Activated T-cell treated with anti-CD3 and anti-CD28 coated beads, Interleukin-2, amount 50 U/mL, for 48 hours (primary cell): ENCODE measurements at regions not wholly inside any gene's neighbourhood (a gene's known extent, or its start where the extent isn't known, plus 50 kb on each side); places are given as distances from the start of the nearest gene placed in this dataset.

Source experiments
- DNase-seq, 2 experiments: peaks; one replicate each; pipeline ENCODE4 v3.0.0-alpha.2; 2020

DNA sequence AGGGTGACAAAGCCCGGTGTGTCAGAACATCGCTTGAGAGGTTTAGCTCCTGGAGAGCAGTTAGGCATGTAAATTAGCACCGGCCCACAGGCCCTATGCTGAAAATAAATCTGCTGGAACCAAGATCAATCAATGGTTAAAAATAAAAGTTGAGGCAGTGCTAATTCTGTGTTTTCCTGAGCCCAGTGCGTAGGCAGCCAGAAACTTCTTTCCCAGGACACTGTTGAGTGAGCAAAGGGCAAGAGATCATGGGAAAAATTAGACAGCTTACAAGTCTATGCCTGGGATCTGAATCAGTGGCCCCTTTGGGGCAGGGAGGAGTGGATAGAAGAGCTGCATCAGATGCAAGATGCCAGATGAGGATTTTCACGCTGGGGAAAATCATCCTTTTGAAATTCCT lies 539.2 kb downstream of the BUD13 start:
- no peak for DNase-seq

DNA sequence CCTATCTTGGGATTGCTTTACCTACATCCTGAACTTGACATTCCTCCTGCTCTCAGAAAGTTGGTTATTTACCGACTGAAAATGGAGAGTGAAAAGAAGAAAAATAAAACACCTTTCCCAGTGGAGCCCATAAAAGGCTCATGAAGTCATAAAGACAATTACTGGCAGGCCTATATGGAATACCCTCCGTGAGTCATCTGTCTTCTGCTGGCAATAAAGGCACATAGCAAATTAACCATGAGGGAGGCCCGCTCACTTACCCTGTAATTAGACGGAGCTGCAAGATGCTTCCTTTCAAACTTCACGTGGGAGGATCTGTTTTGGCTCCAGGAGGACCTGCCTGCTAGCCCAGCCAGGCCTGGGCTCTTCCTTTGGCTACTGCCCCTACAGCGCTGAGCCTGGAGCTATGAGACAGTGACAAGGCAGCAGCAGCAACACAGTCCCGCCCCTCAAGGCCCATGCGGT lies 540.4 kb downstream of the BUD13 start:
- DNase-seq: no peak

GRCh38 chr11:116231543-116231942 lies 541.2 kb downstream of the BUD13 start:
- DNase-seq: no peak

DNA sequence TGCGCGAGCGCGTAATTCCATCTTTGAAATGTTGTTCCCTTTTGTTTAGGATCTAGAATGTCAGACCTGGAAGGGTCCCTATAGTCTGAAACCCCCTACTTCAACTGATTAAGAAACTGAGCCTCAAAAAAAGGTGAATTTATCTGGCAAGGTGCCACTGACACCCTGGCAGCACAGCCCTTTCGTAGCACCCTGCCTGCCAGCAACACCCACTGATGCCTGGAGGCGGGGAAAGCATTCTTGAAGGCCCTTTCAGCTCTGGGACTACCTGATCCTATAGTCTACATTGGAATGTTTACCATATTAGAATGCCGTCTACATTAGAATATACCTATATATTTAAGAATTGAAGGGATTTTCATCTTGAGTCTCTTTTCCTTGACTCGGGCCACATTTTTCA lies 542.3 kb downstream of the BUD13 start:
- DNase-seq: no peak

DNA sequence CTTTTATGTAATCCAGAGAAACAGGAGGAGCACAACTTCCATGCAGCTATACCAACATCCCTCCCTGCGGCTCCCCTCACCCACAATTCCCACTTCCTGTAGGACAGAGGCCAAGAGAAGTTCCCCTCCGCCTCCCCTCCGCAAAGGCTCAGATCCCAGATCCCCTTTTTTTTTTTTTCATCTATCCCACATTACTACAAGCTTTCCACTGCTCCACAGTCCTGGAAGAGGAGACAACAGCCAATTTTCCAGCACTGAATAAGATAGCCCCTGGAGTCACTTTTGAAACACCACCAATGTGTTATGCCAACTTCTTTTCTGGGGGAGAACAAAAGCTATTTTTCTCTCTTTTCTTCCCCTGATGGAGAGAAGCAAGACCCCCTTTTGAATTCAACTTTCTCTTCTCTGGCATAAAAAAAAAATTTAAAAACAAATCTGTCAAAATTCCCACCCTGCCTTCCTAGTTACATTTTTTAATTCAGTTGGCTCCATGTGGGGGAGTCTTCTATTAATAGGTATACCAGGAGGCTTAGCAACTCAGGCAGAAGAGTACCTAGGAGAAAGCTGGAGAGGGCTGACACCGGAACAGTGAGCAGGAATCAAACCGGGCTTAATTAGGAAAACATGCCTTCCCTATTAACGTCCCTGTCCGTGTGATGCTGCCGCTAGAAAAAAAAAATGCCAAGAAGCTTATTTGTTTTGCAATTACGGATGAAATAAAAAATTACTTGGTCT lies 543.4 kb downstream of the BUD13 start:
- DNase-seq: no peak

DNA sequence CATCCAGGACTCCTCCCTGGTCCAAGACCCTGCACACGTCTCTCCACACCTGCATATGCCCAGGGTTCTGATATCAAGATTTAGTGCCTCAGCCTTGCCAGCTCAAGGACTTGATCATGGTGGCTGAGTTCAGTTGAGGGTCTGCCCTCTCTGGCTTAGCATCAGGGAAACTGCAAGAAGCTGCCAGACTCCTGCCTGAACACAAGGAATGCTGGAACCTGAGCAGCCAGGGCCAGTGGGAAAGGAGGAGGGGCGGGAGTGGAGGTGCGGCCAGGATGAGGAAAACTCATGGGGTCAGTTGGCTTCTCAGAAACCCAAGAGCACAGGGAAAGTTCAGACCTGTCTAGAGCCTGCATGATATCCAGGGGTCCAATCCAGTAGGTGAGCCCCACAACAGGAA lies 546.1 kb downstream of the BUD13 start:
- DNase-seq: no peak

GRCh38 chr11:116225784-116226585 lies 546.8 kb downstream of the BUD13 start:
- DNase-seq: no peak

DNA sequence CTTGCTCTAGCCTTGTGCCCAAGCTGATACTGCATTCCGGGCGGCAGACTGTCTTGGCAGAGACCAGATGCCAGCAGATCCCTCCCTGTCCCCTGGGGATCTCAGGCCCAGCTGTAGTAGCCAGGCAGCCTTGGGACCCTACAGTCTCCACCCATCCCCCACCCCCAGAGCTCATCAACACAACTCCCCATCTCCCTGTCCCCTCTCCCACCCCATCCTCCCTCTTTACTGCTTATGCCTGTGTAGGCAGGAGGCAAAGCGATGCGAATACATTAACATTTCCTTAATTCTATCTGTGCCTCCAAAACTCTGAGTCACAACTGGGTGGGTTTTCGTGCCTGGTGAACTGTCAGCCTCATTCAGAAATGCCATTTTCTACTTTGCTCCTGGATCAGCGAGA lies 547.6 kb downstream of the BUD13 start:
- DNase-seq: no peak

GRCh38 chr11:116224889-116225200 lies 547.9 kb downstream of the BUD13 start:
- no peak for DNase-seq

DNA sequence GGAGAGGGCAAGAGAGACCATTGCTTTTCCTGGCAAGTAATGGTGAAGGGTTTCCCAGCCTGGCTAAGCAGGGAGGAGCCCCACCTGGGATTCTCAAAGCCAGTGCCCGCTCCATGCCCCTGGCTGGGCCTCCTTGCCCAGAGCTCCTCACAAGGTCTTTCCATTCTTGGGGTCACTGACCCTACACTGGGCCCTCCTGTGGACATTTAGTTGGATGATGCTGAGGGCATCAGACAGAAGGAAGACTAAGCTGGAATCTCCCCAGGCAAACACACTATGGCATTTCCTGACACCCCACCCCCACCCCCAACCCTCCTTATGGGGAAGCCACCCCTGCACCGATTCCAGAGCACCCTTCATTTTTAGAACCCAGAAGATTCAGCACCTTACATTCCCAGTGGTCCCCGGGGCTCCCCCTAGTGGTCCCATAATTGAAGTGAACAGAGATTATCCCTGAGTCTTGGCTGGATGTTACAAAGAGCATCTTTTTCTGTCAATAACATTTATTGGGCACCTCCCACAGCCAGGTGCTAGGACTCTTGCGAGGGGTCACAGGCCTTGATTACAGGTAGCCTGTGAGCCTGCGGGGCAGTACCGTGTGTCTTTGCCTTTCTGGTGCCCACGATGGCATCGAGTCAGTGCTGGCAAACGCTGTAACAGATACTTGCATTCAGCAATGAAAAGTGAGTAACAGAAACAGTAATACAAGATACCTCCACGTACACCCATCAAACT lies 548.5 kb downstream of the BUD13 start:
- peak; percentile 48 for DNase-seq

DNA sequence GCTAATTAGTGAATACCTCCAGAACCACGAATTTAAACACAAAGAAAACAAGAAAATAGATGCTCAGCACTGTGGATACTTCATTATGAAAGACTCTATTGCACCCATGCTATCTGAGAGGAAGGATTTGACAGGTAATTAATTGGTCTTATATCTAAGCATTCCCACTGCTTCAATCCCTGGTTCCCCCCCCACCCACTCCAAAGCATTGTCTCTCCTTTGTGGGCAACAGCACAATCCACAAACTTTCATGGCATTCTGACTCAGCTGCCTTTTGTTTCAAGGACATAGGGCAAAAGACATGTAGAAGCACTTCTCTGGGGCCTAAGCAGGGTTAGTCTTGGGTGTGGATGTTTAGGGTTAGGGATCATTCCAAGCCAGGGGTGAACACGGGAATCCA lies 551.4 kb downstream of the BUD13 start:
- no peak for DNase-seq

- no peak for DNase-seq
Measured at GRCh38 chr11:116219171-116219635, 553.6 kb downstream of the BUD13 start.

GRCh38 chr11:116217441-116217840 lies 555.3 kb downstream of the BUD13 start:
- DNase-seq: no peak

DNA sequence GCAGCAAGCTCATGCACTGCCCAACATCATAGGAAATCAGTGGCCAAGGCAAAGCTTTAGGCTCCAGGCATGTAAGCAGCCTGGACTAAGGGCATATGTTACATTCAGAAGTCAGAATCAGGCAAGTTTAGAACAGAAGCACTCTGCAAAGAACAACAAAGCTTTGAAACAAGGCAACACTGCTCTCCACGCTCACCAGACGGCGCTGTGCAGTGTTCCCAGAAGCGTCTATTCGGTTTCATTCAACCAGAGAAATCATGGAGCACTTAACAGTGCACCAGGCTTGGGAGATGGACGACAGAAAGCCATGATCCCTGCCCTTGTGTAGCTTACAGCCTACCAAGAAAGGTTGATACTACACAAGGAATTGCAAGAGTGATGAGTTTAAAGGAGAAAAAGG lies 555.8 kb downstream of the BUD13 start:
- peak; percentile 26 to 30 for DNase-seq

DNA sequence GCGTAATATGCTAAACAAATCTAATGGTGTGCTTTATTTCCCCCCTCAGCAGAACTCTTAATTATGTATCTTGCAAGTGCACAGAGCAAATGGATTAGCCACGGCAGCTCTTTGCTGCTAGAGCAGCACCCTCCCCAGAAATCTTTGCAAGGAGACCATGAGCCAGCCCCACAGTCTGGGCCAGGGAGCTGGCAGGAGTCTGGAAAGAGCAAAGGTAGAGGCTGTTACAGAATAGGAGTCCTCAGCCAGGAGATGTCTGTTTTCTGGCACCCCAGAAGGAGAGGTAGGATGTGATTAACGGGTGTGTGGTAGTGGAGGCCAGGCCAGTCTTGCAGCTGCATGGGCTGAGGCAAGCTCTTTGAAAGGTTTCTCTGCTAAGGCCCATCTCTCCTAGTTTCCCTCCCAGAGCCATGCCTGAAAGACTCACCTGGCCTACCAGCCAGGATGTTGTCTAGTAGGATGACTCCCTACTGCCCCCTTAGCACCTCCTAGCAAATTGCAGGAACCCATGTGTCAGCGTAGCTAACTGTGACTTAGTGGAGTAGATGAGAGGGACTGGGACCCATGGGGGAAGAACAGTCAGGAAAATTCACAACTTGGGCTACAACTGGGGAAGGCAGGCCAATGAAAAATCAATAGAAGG lies 557.2 kb downstream of the BUD13 start:
- DNase-seq: no peak

- DNase-seq: no peak
Measured at GRCh38 chr11:116211147-116211546, 561.6 kb downstream of the BUD13 start.

DNA sequence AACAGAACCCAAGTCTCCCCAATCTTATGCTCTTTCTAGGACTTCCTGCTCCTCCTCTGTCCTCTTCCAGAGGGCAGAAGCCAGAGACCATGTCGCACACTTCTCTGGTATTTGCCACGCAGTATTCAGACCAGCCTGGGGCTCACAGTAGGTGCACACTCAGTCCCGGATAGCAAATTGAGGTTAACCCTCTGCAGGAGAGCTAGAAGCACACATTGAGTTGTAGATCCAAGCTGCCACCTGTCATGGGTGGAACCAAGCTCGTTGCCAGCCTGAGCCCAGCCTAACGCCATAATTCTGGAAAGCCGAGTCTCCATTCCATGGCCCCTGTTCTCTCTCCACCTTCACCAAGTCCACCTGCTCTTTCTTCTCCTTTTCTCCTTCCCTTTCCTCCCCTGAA lies 562.1 kb downstream of the BUD13 start:
- no peak for DNase-seq

DNA sequence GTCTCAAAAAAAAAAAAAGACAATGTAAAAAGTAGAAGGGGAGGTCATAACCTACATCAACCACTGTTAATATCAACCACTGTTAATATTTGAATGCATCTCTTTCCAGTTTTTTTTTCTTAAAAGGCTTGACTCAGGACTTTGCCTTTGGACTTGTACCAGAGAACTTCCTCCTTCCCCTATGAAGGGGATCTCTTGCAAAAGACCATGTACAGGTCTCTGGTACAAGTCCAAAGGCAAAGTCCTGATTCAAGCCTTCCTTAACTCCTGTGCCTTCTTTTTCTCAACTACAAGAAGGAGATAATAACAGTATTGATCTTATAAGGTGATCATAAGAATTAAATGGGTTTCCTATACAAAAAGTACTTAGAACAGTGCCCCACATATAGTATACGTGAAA lies 563.5 kb downstream of the BUD13 start:
- no peak for DNase-seq

- DNase-seq: no peak
Measured at GRCh38 chr11:116207421-116208141, 565.2 kb downstream of the BUD13 start.

GRCh38 chr11:116207019-116207418 lies 565.8 kb downstream of the BUD13 start:
- no peak for DNase-seq

DNA sequence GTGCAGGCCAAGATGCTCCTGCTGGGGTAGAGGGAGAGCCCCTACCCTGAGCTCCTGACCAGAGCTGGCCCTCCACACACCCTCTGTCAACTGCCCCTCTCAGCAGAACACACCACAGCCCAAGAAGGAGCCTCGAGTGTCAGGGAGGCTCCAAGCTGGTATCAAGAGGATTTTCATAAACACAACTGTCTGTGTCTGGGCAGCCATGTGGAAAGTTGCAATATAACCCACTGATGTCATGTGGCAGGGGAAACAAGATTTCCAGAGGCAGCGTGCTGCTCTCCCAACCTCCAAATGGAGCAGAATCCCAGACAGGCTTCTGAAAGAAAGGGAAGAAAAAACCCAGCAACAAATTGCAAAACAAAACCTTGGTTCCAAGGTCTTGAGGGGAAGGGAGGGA lies 569.9 kb downstream of the BUD13 start:
- DNase-seq: no peak

DNA sequence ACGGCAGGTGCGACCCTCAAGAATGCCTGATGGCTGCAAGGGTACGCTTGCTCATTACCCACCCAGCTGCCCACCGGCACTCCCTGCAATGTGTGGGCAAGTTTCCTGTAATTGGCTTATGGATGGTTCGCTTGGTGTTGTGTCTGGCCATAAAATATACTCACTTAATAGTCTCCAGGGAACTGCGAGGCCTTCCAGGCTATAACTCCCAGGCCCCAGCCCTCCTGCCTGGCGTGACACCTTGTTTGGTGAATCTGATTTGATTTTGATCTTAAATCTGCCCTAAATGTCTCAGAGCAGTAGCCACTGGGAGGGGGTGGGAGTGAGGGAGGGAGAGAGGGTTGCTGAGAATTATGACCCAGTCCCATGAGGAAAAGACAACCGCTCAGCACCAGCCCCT lies 572.2 kb downstream of the BUD13 start:
- DNase-seq: no peak

DNA sequence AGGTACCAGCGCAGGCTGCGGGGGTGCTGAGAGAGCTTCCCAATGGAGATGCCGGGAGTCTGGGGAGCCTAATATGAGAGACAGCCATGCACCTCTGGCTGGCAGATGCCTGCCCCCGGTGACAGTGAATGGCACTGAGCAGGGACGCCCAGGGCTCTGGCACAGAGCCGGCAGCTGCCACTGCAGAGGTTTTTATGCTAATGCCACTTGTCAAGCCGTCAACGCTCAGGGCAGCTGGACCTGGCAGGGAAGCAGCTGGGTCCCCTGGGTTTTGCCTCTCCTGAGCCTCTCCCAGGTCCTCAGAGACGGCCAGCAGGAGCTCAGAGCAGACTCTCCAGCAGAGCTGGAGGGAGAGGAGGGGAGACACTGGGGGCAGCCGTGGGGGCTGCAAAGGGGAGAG lies 573.6 kb downstream of the BUD13 start:
- DNase-seq: no peak
